Muscle layer of colon (tissue), 2 donors: ENCODE measurements at regions not wholly inside any gene's neighbourhood (a gene's known extent, or its start where the extent isn't known, plus 50 kb on each side); places are given as distances from the start of the nearest gene placed in this dataset.

Experiments used
- H3K27ac ChIP-seq: one replicate; pipeline ENCODE4 v1.7.0; 2013; ENCODE audit warnings: low read depth, mild to moderate bottlenecking, low read length, moderate library complexity
- H3K27me3 ChIP-seq, 2 donors: one replicate each; pipeline ENCODE4 v1.7.0; 2013; ENCODE audit warnings: low read length in 2 of 2, mild to moderate bottlenecking in 2 of 2; ENCODE audit not compliant: insufficient read depth in 2 of 2, control insufficient read depth in 1 of 2
- H3K36me3 ChIP-seq: one replicate; pipeline ENCODE4 v1.7.0; 2013; ENCODE audit warnings: mild to moderate bottlenecking, low read length; ENCODE audit not compliant: insufficient read depth
- H3K4me1 ChIP-seq: one replicate; pipeline ENCODE4 v1.7.0; 2013; ENCODE audit warnings: mild to moderate bottlenecking, low read length; ENCODE audit not compliant: insufficient read depth
- H3K4me3 ChIP-seq, 2 donors: one replicate each; pipeline ENCODE4 v1.7.0; 2013; ENCODE audit warnings: low read length in 2 of 2, low read depth in 1 of 2, mild to moderate bottlenecking in 1 of 2, moderate library complexity in 1 of 2
- H3K9ac ChIP-seq: one replicate; pipeline ENCODE4 v1.7.0; 2013; ENCODE audit warnings: low read length
- H3K9me3 ChIP-seq: one replicate; pipeline ENCODE4 v1.7.0; 2013; ENCODE audit warnings: mild to moderate bottlenecking, low read length
- donor health status: abdominal sarcoma.
- donor health status: Adenocarcinoma of cecum.

- H3K9me3 ChIP-seq, result no peaks in the 10 kb centered on the region
- H3K4me3 ChIP-seq, result no peak overlapping the region
- H3K36me3 ChIP-seq, result no peaks in the 10 kb centered on the region
- H3K27me3 ChIP-seq, result no peaks in the 10 kb centered on the region
- no peaks in the 10 kb centered on the region for H3K4me1 ChIP-seq
- no peak overlapping the region for H3K27ac ChIP-seq
- no peak overlapping the region for H3K9ac ChIP-seq
These were observed 471.2 kb upstream of the CNTN5 start for GRCh38 chr11:98549571-98549970.

GRCh38 chr11:98559961-98560360 lies 460.8 kb upstream of the CNTN5 start:
- Histone ChIP-seq H3K9me3 (no peaks in the 10 kb centered on the region), H3K36me3 (no peaks in the 10 kb centered on the region), H3K9ac (no peak overlapping the region), H3K27me3 (no peaks in the 10 kb centered on the region), H3K4me3 (no peak overlapping the region), H3K27ac (no peak overlapping the region), H3K4me1 (no peaks in the 10 kb centered on the region)

- Histone ChIP-seq H3K27ac (no peak overlapping the region), H3K27me3 (no peaks in the 10 kb centered on the region), H3K36me3 (no peaks in the 10 kb centered on the region), H3K9ac (no peak overlapping the region), H3K9me3 (no peaks in the 10 kb centered on the region), H3K4me1 (no peaks in the 10 kb centered on the region), H3K4me3 (no peak overlapping the region)
These were observed 459.5 kb upstream of the CNTN5 start for GRCh38 chr11:98561252-98561651.

DNA sequence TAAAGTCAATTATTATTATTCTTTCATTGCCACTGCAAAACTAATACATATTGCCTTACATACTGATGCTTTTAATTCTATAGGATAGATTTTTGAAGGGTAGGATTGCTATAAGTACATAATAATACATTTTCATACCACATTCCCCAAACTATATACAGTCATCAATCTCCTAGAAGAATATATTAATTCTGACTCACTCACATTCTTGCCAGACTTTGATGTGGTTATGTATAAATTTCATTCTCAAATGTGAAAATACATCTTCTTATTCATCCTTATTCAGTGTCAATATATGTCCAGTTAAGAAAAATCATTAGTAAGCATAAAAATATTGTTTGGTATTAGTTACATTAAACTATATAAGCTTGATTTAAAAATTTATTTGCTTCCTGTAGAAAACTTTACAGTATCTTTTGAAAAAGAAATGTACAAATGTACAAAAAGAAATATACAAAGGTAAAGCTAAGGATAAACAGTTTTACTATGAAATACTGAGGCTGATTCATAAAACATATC lies 458.8 kb upstream of the CNTN5 start:
- H3K4me1 ChIP-seq, result no peaks in the 10 kb centered on the region
- H3K9me3 ChIP-seq, result no peaks in the 10 kb centered on the region
- no peak overlapping the region for H3K9ac ChIP-seq
- no peaks in the 10 kb centered on the region for H3K36me3 ChIP-seq
- H3K27me3 ChIP-seq, result no peaks in the 10 kb centered on the region
- no peak overlapping the region for H3K4me3 ChIP-seq
- no peak overlapping the region for H3K27ac ChIP-seq

DNA sequence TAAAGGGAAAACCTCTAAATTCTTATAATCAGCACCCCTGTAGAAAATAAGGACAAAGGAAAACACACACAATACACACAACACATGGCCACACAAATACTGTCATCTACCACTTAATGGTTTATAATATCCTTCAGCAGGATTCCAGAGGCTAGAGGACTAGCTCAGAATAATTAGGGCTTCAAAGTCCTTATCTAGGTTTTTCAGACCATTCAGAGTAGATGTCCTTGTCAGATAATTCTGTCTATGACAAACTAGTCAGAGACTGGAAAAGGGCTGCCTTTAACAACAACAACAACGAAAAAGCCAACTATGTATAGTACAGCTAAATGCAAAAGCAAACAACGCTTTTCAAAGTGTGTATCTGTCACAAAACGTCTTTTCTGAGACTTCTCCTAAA lies 456.5 kb upstream of the CNTN5 start:
- Histone ChIP-seq H3K27me3 (no peaks in the 10 kb centered on the region), H3K9ac (no peak overlapping the region), H3K4me1 (no peaks in the 10 kb centered on the region), H3K4me3 (no peak overlapping the region), H3K9me3 (no peaks in the 10 kb centered on the region), H3K27ac (no peak overlapping the region), H3K36me3 (no peaks in the 10 kb centered on the region)

DNA sequence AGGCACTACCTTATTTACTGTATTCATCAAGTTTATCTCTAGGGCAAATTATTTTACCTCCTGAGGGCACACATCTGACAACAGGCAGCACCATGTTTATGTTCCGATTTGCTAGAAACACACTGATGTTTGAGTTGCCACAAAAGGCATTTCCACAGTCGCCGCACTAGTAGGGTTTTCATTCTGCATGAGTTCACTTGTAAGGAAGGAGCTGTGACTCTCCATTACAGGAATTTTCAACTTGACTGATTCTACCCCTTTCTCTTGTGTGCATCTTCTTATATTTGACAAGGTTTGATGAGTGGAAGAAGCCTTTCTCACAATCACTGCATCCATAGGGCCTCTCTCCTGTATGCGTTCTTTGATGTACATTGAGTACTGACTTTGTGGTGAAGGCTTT lies 455.9 kb upstream of the CNTN5 start:
- H3K27ac ChIP-seq, result no peak overlapping the region
- H3K27me3 ChIP-seq, result no peaks in the 10 kb centered on the region
- no peaks in the 10 kb centered on the region for H3K4me1 ChIP-seq
- H3K4me3 ChIP-seq, result no peak overlapping the region
- no peaks in the 10 kb centered on the region for H3K9me3 ChIP-seq
- H3K36me3 ChIP-seq, result no peaks in the 10 kb centered on the region
- no peak overlapping the region for H3K9ac ChIP-seq

- H3K4me1 ChIP-seq, result no peaks in the 10 kb centered on the region
- H3K27ac ChIP-seq, result no peak overlapping the region
- no peaks in the 10 kb centered on the region for H3K9me3 ChIP-seq
- H3K27me3 ChIP-seq, result no peaks in the 10 kb centered on the region
- H3K4me3 ChIP-seq, result no peak overlapping the region
- H3K9ac ChIP-seq, result no peak overlapping the region
- no peaks in the 10 kb centered on the region for H3K36me3 ChIP-seq
These were observed 455.4 kb upstream of the CNTN5 start for GRCh38 chr11:98565311-98565710.

DNA sequence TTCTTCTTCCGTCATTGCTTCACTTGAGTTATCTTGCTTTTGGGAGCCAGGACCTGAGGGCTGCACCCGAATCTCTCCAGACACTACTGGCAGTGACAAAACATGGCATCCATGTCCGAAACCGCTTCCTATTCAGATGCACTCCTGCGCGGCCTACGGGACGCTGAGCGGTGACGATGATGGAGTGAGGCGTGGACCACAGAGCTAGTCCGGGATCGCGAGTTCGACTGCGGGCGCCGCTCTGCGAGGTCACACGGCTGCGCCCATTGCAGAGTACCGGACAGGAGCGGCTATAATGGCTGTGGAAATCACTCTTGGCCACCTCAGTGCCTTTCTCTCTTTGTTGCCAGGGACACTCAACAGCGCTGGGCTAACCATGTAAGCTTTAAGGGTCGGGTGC lies 453.8 kb upstream of the CNTN5 start:
- Histone ChIP-seq H3K9ac (no peak overlapping the region), H3K27me3 (no peaks in the 10 kb centered on the region), H3K4me1 (no peaks in the 10 kb centered on the region), H3K4me3 (no peak overlapping the region), H3K27ac (no peak overlapping the region), H3K9me3 (no peaks in the 10 kb centered on the region), H3K36me3 (no peaks in the 10 kb centered on the region)

GRCh38 chr11:98568013-98568412 lies 452.7 kb upstream of the CNTN5 start:
- no peaks in the 10 kb centered on the region for H3K4me1 ChIP-seq
- no peaks in the 10 kb centered on the region for H3K9me3 ChIP-seq
- no peak overlapping the region for H3K4me3 ChIP-seq
- no peaks in the 10 kb centered on the region for H3K27me3 ChIP-seq
- no peaks in the 10 kb centered on the region for H3K36me3 ChIP-seq
- no peak overlapping the region for H3K27ac ChIP-seq
- H3K9ac ChIP-seq, result no peak overlapping the region

DNA sequence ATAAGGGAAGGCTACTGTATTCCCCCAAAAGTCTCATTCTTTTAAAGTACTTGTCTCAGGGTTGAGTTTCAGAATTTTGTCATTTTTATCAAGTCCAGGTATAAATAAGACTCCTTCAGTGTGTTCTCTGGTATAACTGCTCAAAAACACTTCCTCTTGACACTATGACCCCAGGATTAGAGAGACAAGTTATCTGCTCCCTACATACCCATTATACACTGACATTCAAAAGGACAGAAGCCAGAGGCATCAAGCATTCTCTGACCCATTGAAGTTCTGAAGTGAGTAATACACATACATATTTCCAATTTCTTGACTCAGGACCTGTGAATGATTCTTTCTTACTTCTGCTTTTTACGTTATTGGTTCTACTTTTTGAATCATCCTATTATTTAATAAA lies 447.8 kb upstream of the CNTN5 start:
- no peaks in the 10 kb centered on the region for H3K36me3 ChIP-seq
- H3K27ac ChIP-seq, result no peak overlapping the region
- H3K9ac ChIP-seq, result no peak overlapping the region
- no peaks in the 10 kb centered on the region for H3K27me3 ChIP-seq
- no peaks in the 10 kb centered on the region for H3K4me1 ChIP-seq
- H3K4me3 ChIP-seq, result no peak overlapping the region
- no peaks in the 10 kb centered on the region for H3K9me3 ChIP-seq

DNA sequence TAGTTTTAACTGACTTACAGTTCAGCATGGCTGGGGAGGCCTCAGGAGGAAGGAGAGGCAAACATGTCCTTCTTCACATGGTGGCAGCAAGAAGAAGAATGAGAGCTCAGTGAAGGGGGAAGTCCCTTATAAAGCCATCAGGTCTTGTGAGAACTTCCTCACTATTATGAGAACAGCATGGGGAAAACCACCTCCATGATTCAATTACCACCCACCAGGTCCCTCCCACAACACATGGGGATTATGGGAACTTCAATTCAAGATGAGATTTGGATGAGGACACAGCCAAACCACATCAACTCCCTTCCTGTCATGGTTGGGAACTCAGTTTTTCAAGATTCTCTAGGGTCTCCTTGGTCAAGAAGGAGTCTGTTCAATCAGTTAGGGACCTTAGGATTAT lies 432.9 kb upstream of the CNTN5 start:
- Histone ChIP-seq H3K4me1 (no peaks in the 10 kb centered on the region), H3K9me3 (no peaks in the 10 kb centered on the region), H3K27me3 (no peaks in the 10 kb centered on the region), H3K36me3 (no peaks in the 10 kb centered on the region), H3K4me3 (no peak overlapping the region), H3K9ac (no peak overlapping the region), H3K27ac (no peak overlapping the region)

DNA sequence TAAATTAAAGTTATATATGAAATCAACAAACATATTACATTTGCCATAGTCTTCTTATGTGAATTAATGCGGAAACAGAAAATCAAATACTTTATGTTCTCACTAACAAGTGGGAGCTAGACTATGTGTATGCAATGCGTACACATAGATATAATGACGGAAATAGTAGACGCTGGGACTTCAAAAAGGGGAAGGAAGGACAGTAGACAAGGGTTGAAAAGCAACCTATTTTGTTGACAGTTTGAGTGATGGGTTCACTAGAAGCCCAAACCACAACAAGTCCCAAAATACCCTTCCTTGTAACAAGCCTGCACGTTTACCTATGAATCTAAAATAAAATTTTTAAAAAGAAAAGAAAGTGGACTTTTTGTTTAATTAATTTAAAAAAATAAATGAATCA lies 430.8 kb upstream of the CNTN5 start:
- H3K36me3 ChIP-seq, result no peaks in the 10 kb centered on the region

More for the DNA sequence above, 430.8 kb upstream of the CNTN5 start:
- Histone ChIP-seq H3K9ac (no peak overlapping the region), H3K4me1 (no peaks in the 10 kb centered on the region), H3K4me3 (no peak overlapping the region), H3K27me3 (no peaks in the 10 kb centered on the region), H3K9me3 (no peaks in the 10 kb centered on the region), H3K27ac (no peak overlapping the region)
